ENCODE measurements at regions not wholly inside any gene's neighbourhood (a gene's known extent, or its start where the extent isn't known, plus 50 kb on each side); places are given as distances from the start of the nearest gene placed in this dataset.

DNA sequence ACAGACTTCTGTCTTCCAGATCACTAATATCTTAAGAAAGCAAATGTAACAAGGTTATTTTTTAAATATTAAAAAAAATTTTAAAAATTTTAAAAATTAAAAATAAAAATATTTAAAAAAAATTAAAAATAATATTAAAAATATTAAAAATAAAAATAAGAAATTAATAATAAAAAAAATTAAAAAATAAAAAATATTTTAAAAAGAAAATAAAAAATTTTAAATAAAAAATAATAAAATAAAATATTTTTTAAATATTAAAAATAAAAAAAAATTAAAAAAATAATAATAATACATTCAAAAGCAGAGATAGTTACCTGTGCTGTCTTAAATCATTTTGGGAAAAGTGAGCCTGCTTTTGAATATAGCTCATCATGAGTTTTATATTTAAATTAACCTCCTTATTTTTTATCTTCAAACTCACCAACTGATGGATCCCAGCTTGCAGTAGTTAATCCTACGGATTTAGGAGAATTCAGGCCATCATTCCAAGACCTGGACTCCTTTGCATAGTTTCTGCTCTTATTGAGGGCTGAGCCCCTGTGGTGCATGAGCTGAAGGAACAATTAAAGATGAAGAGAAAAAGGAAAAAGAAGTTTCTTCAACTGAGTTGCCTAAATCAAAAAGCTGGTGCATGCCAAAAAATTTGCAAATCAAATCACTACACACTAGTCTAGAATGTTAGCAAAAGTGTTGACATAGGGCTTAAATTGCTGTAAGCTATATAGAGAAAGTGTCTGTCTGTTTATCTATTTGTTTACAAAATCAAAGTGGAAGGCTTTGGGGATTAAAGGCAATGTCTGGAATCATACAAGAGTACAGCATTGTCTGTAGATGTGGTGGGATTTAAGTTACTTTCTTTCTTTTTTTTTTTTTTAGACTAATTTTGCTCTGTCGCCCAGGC, 50.5 kb upstream of the ZNF438 start:
- H3K36me3 ChIP-seq = no peaks in the 10 kb centered on the region
- WGBS, 2 donors = 74 to 85% methylated on average over 2 of the region's 2 CpGs
- no peak for DNase-seq
- no peak overlapping the region for H3K4me3 ChIP-seq
- TF ChIP-seq POLR2A (IDR thresholded peaks at IDR 0.05) = no peak
- TF ChIP-seq, protein P1, sequence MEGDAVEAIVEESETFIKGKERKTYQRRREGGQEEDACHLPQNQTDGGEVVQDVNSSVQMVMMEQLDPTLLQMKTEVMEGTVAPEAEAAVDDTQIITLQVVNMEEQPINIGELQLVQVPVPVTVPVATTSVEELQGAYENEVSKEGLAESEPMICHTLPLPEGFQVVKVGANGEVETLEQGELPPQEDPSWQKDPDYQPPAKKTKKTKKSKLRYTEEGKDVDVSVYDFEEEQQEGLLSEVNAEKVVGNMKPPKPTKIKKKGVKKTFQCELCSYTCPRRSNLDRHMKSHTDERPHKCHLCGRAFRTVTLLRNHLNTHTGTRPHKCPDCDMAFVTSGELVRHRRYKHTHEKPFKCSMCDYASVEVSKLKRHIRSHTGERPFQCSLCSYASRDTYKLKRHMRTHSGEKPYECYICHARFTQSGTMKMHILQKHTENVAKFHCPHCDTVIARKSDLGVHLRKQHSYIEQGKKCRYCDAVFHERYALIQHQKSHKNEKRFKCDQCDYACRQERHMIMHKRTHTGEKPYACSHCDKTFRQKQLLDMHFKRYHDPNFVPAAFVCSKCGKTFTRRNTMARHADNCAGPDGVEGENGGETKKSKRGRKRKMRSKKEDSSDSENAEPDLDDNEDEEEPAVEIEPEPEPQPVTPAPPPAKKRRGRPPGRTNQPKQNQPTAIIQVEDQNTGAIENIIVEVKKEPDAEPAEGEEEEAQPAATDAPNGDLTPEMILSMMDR (IDR thresholded peaks at IDR 0.05) = no peak
- H3K27me3 ChIP-seq = no peaks in the 10 kb centered on the region
- H3K9me3 ChIP-seq = no peaks in the 10 kb centered on the region
- H3K4me1 ChIP-seq = no peaks in the 10 kb centered on the region
- intact Hi-C loops (cut with DNase I) = no loop called here
- H3K27ac ChIP-seq = no peak overlapping the region

DNA sequence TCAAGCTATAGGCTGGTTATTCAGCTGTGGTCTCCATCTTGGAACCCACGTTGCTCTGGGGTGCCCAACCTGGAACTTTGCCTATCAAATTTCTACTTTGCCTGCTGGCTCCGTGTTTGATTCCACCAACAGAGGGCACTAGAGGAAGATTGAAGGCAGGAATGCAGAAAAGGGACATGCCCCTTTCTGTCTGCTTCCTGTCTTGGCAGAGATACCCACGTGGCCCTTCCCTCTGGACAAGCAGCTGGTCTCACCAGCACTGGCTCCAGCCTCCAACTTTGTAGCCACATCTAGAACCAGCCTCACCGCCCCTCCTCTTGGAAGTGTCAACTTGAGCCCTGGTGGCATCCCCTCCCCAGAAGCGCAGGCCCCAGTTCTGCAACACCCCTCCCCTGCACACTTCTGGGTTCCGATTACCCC, 52.1 kb upstream of the ZNF438 start:
- H3K4me3 ChIP-seq = no peak overlapping the region
- no peaks in the 10 kb centered on the region for H3K36me3 ChIP-seq
- no peak overlapping the region for H3K27ac ChIP-seq
- H3K27me3 ChIP-seq = no peaks in the 10 kb centered on the region
- intact Hi-C loops (cut with DNase I) = no loop called here
- 49 to 54% methylated on average over 6 of the region's 6 CpGs for WGBS, 2 donors
- H3K4me1 ChIP-seq = no peaks in the 10 kb centered on the region
- H3K9me3 ChIP-seq = no peaks in the 10 kb centered on the region
- no peak for TF ChIP-seq POLR2AphosphoS5 (IDR thresholded peaks at IDR 0.05)
- TF ChIP-seq, protein P1 (IDR thresholded peaks at IDR 0.05) = peak in 2 of 4 experiments; percentile 16 to 25
- DNase-seq = no peak

DNA sequence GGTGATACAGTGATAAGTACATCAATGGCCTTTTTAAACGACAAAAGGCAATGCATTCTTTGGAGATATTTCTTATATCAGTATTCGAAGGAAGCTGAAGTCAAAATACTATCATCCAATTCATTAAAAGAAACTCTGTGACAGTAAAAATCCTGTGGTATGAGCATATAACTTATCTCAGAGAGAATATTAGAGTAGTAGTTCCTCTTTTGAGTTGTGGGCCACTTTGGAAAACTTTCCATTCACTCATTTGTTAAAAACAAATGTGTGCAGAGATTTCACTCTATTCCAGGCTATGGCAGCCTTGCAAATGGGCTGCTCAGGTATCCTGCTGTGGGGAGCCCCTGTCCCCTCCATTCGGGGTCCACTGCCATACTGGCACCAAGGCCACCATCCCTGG, 55.3 kb upstream of the ZNF438 start:
- H3K27ac ChIP-seq = no peak overlapping the region
- no peak for DNase-seq
- H3K36me3 ChIP-seq = no peaks in the 10 kb centered on the region
- H3K9me3 ChIP-seq = no peaks in the 10 kb centered on the region
- 88% methylated on average over 3 of the region's 3 CpGs for WGBS, 2 donors
- no peaks in the 10 kb centered on the region for H3K27me3 ChIP-seq
- no peak overlapping the region for H3K4me3 ChIP-seq
- no peak for TF ChIP-seq EP300 (IDR thresholded peaks at IDR 0.05)
- TF ChIP-seq, protein P1 (IDR thresholded peaks at IDR 0.05) = no peak
- no peak for TF ChIP-seq POLR2A (IDR thresholded peaks at IDR 0.05)
- no peak for TF ChIP-seq POLR2AphosphoS5 (IDR thresholded peaks at IDR 0.05)
- H3K4me1 ChIP-seq = no peaks in the 10 kb centered on the region
- intact Hi-C loops (cut with DNase I) = no loop called here

DNA sequence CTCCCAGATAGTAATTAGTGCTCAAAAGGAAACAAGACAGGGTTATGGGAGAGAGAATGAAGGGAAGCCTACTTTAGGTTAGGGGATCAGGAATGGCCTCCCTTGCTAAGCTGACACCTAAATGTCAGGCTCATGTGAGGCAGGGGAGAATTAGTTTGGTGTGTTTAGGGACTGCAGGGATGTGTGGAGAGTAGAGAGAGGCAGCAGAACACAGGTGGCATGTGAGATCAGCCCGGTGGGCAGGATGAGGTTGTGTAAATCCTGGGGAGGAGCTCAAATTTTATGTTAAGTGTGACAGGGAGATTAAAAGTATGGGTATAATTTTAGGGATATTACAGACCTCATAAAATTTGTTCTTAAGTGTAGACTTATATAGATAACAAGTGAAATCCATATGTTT, 56.2 kb upstream of the ZNF438 start:
- TF ChIP-seq, protein P1 (IDR thresholded peaks at IDR 0.05) = no peak
- TF ChIP-seq POLR2AphosphoS5 (IDR thresholded peaks at IDR 0.05) = no peak
- Histone ChIP-seq H3K27ac (no peak overlapping the region), H3K27me3 (no peaks in the 10 kb centered on the region), H3K4me1 (no peaks in the 10 kb centered on the region), H3K36me3 (no peaks in the 10 kb centered on the region), H3K4me3 (no peak overlapping the region), H3K9me3 (no peaks in the 10 kb centered on the region)
- intact Hi-C loops (cut with DNase I) = no loop called here
- 46 to 75% methylated on average over 1 of the region's 1 CpG for WGBS, 2 donors
- no peak for DNase-seq

All from sigmoid colon (tissue), 6 donors.